Nucleus accumbens (tissue), 56 donors: ENCODE measurements at regions not wholly inside any gene's neighbourhood (a gene's known extent, or its start where the extent isn't known, plus 50 kb on each side); places are given as distances from the start of the nearest gene placed in this dataset.
"Not testable (repeated sequence)": the region's sequence is repeated elsewhere in the genome, so short reads cannot be mapped to it uniquely, and the experiment has no call there.

Source experiments
- DNase-seq, 56 donors: peaks; one replicate each; lab custom pipeline; 2025; lab: John Stamatoyannopoulos, UW

DNA sequence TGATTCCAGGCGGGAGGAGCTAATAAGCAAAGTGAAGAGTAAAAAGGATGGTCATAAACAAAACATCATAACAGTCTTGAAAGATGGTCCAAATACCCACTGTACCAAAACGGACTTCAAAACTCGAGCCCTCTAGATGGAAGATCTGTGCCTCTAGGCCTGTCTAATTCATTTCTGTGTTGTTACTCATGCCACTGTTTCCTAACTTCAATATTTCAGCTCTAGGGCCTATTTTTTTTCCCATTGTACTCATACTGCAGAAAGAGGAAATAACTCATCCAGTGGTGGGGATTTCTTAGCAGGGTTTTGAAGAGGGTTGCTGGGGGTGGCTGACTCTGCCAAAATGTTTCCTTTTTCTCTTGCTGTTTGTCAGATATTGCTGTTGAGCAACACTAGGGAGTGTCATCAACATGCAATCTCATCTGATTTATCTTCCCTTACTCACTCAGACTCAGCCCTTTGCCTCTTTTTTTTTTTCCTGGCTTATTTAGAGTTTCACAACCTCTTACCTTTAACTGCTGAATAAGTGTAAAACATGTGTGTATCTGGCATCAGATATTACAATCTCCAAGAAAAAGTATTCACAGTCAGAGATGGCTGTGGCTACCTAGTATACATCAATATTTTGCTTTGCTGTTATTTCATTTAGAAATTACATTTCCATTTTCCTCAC, 189.6 kb downstream of the DUSP6 start:
- DNase-seq: peak in 7 of 56 donors; percentile 0 to 22 (median 16)

DNA sequence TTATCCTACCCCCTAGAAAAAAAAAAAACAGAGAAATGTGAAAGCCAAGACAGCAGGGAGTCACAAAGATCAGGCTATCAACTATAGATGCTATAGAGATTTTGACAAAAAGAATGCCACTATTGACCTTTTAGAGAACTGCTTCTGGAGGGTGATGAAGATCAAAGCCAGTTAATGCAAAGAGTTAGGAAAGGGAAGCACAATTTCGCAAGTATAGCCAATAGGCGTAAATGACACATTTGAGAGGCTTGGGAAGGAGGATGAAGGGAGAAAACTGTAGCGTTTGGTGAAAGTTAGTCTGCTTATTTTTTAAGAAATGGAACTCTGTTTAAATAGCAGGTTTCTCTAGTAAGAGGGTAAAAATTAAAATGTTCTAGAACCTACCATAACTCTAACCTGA, 190.7 kb downstream of the DUSP6 start:
- DNase-seq: no peak

GRCh38 chr12:89160716-89161123, 191.6 kb downstream of the DUSP6 start:
- DNase-seq: peak in 2 of 56 donors; percentile 0

- no peak for DNase-seq
Measured at GRCh38 chr12:89157413-89157812, 194.9 kb downstream of the DUSP6 start.

GRCh38 chr12:89156862-89157262, 195.4 kb downstream of the DUSP6 start:
- no peak for DNase-seq

GRCh38 chr12:89156340-89156739, 196.0 kb downstream of the DUSP6 start:
- no peak for DNase-seq

GRCh38 chr12:89155826-89156225, 196.5 kb downstream of the DUSP6 start:
- DNase-seq: no peak

- DNase-seq: no peak
Measured at GRCh38 chr12:89154743-89155499, 197.4 kb downstream of the DUSP6 start.

DNA sequence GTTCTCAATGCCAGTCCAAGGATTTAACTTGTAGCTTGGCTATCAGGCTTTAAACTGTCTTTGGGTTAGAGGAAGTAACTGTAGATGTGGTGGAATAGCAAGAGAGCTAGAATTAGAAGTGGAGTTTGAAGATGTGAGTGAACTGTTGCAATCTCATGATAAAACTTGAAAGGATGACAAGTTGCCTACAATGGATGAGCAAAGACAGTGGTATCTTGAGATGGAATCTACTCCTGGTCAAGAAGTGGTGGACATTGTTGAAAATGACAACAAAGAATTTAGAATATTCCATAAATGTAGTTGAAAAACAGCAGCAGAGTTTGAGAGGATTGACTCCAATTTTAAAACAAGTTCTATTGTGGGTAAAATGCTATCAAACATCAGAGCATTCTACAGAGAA, 199.0 kb downstream of the DUSP6 start:
- no peak for DNase-seq

DNA sequence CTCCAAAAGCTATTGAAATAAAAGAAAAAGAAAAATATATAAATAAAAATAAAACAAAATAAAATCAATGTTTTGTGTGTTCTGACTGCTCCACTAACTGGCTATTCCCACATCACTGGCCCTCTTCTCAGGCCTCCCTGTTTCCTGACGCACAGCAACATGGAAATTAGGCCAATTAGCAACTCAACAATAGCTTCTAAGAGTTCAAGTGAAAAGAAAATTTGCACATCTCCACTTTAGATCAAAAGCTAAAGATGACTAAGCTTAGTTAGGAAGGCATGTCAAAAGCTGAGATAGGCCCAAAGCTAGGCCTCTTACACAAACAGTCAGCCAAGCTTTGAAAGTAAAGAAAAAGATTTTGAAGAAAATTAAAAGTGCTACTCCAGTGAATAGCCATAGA, 200.8 kb downstream of the DUSP6 start:
- DNase-seq: no peak

DNA sequence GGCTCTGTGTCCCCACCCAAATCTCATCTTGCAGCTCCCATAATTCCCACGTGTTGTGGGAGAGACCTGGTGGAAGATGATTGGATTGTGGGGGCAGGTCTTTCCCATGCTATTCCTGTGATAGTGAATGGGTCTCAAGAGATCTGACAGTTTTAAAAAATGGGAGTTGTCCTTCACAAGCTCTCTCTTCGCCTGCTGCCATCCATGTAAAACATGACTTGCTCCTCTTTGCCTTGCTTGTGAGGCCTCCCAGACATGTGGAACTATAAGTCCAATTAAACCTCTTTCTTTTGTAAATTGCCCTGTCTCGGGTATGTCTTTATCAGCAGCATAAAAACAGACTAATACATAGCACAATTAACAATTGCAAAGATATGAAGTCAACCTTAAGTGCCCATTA, 201.5 kb downstream of the DUSP6 start:
- DNase-seq: not testable (repeated sequence)

DNA sequence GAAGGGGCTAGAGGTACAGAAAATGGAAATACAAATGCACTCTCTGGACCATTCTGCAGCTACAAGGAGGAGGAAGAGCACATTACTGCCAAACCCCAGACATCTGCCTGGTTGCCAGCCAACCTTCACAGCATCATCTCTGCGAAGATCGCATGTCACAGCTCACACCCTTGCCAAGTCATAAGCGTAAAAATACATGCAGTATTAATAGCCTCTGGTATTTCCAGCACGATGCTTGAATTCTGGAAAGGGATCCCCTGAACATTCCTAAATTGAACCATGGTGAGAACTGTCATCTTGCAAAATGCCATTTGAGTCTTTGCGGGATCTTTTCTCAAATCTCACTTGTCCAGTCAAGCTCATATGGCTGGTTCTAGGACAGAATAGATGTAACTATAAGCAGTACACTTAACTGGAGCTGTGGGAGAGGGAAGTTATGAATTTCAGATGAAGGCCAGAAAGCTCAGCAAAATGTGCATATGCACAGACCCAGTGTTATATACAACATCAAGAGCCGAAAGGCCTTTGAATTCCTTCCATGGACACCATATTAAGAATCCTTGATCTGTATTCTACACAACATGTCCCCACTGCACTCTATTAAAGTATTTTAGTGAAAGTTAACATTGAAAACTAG, 211.6 kb downstream of the DUSP6 start:
- DNase-seq: no peak

GRCh38 chr12:89140141-89140540, 212.2 kb downstream of the DUSP6 start:
- no peak for DNase-seq

- DNase-seq: no peak
Measured at GRCh38 chr12:89139390-89139789, 212.9 kb downstream of the DUSP6 start.

- DNase-seq: no peak
Measured at GRCh38 chr12:89138048-89138852, 214.1 kb downstream of the DUSP6 start.

- DNase-seq: no peak
Measured at GRCh38 chr12:89135976-89136634, 216.2 kb downstream of the DUSP6 start.

DNA sequence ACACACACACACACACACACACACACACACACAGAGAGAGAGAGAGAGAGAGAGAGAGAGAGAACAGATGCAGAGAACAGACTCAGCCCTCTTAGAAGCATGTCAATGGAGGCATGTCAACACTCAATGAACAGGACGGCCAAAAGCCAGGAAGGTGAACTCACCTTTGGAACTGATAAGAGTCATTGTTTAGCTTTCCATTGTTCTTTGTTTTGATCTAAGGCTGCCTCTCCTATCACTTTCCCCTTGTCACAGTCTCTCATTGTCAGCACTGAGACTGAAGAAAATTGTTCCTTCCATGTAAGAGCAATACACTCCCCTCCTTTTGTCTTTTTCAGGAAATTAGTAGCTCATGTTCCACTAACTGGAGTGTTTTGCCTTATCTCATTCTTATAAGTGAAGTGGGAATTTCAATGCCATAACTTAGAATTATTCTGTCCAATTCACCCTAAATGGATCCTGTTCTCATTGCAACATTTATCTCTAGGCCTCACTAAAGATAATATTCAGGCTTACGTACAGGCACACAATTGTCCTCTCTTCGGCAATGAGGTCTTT, 218.0 kb downstream of the DUSP6 start:
- no peak for DNase-seq

DNA sequence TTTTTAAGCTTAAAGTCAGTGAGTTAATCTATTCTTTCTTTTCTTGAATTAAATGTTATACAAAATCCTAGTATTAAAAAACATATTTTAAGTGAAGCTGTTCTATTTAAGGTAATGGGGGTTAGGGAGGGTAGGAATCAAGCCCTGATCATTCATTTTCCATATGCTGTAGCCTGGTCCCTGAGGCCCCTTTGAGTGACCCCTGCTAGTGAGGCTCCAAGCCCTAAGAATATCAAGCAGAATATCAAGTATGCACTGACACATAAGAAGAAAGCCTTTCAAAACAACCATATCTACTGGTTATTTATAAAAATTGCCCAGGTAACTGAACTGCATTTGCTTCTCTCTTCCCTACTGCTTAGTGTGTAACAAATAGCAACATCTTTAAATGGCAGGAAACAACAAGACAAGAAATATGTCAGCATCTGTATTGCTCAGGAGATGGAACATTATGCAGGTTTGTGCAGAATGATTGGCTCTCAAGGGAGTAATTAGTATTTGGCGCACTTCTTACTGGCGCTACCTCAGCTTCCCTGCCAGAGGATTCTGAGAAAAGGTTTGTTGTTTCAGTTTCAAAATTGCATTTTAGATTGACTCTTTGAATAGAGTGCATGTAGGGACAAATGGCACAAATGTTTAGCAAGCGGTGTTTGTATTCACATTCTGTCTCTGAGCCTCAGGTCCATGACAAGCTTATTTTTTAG, 223.0 kb downstream of the DUSP6 start:
- DNase-seq: no peak

- no peak for DNase-seq
Measured at GRCh38 chr12:89126712-89127111, 225.6 kb downstream of the DUSP6 start.
